ENCODE measurements at regions not wholly inside any gene's neighbourhood (a gene's known extent, or its start where the extent isn't known, plus 50 kb on each side); places are given as distances from the start of the nearest gene placed in this dataset.

GRCh38 chr4:13316354-13316753 is 167.8 kb downstream of the RAB28 start:
- Histone ChIP-seq H3K4me3 (ENCODE audit: low read depth, low read length) (no peak overlapping the region), H3K9ac (ENCODE audit: low read depth, low read length) (no peak overlapping the region), H3K9me3 (ENCODE audit: control insufficient read depth, insufficient read depth, low read length) (no peaks in the 10 kb centered on the region), H3K36me3 (ENCODE audit: control insufficient read depth, insufficient read depth, low read length) (no peaks in the 10 kb centered on the region), H3K4me1 (ENCODE audit: control insufficient read depth, insufficient read depth, low read length) (peaks cover 4% of the 10 kb centered on the region), H3K27me3 (ENCODE audit: control insufficient read depth, insufficient read depth, low read length) (no peaks in the 10 kb centered on the region)

- Histone ChIP-seq H3K4me3 (ENCODE audit: low read depth, low read length) (no peak overlapping the region), H3K27me3 (ENCODE audit: control insufficient read depth, insufficient read depth, low read length) (no peaks in the 10 kb centered on the region), H3K9ac (ENCODE audit: low read depth, low read length) (no peak overlapping the region), H3K4me1 (ENCODE audit: control insufficient read depth, insufficient read depth, low read length) (peaks cover 4% of the 10 kb centered on the region), H3K9me3 (ENCODE audit: control insufficient read depth, insufficient read depth, low read length) (no peaks in the 10 kb centered on the region), H3K36me3 (ENCODE audit: control insufficient read depth, insufficient read depth, low read length) (no peaks in the 10 kb centered on the region)
These were observed 170.3 kb downstream of the RAB28 start for GRCh38 chr4:13313856-13314255.

DNA sequence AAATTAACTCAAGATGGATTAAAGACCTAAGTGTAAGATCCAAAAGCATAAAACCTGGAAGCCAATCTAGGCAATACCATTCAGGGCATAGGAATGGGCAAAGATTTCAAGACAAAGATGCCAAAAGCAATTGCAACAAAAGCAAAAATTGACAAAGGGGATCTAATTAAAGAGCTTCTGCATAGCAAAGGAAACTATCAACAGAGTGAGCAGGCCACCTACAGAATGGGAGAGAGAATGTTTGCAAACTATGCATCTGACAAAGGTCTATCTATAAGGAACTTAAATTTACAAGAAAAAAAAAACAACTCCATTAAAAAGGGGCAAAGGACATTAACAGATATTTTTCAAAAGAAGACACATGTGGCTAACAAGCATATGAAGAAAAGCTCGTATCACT is 171.9 kb downstream of the RAB28 start:
- no peak overlapping the region for H3K9ac ChIP-seq (ENCODE audit: low read depth, low read length)
- H3K4me3 ChIP-seq (ENCODE audit: low read depth, low read length) = no peak overlapping the region
- H3K4me1 ChIP-seq (ENCODE audit: control insufficient read depth, insufficient read depth, low read length) = peaks cover 4% of the 10 kb centered on the region
- H3K27me3 ChIP-seq (ENCODE audit: control insufficient read depth, insufficient read depth, low read length) = no peaks in the 10 kb centered on the region
- H3K36me3 ChIP-seq (ENCODE audit: control insufficient read depth, insufficient read depth, low read length) = no peaks in the 10 kb centered on the region
- no peaks in the 10 kb centered on the region for H3K9me3 ChIP-seq (ENCODE audit: control insufficient read depth, insufficient read depth, low read length)

DNA sequence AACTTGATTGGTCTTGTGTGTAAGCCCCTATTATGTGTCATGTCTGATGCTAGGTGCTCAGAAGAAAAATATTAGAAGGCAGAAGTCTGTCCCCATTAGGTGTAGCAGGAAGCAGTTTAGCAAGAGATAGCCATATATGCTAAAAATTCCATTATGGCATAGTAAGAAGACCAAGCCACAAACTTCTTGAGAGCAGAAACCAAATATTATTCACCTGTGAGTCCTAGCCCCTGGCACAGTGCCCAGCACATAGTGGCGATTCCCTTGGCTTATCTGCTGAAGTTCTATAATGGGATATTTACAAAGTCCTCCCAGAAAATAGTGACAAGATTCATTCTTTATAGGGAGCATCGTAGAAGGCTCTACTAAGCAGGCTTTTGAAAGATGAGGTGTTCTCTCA is 174.4 kb downstream of the RAB28 start:
- no peaks in the 10 kb centered on the region for H3K27me3 ChIP-seq (ENCODE audit: control insufficient read depth, insufficient read depth, low read length)
- H3K4me3 ChIP-seq (ENCODE audit: low read depth, low read length) = no peak overlapping the region
- H3K9me3 ChIP-seq (ENCODE audit: control insufficient read depth, insufficient read depth, low read length) = no peaks in the 10 kb centered on the region
- H3K9ac ChIP-seq (ENCODE audit: low read depth, low read length) = no peak overlapping the region
- H3K4me1 ChIP-seq (ENCODE audit: control insufficient read depth, insufficient read depth, low read length) = peaks cover 4% of the 10 kb centered on the region
- no peaks in the 10 kb centered on the region for H3K36me3 ChIP-seq (ENCODE audit: control insufficient read depth, insufficient read depth, low read length)

DNA sequence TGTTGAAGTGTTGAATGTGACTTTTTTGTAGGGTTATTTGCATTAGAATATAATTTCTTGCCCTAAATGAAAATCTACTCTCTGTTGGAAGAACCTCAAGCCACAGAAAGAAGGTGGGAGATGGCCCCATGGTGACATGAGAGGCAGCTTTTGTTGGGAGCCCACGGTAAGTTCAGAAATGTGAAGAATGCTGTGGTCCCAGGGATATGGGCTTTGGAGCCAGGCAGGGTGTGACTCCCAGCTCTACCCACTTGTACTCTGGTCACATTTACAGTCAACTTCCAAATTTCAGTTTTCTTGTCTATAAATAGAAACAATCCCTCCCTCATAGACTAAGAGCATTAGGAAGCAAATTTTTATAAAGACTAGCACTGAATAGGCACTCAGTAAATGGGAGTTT is 177.8 kb downstream of the RAB28 start:
- Histone ChIP-seq H3K4me3 (ENCODE audit: low read depth, low read length) (no peak overlapping the region), H3K9ac (ENCODE audit: low read depth, low read length) (no peak overlapping the region), H3K27me3 (ENCODE audit: control insufficient read depth, insufficient read depth, low read length) (no peaks in the 10 kb centered on the region), H3K4me1 (ENCODE audit: control insufficient read depth, insufficient read depth, low read length) (no peaks in the 10 kb centered on the region), H3K36me3 (ENCODE audit: control insufficient read depth, insufficient read depth, low read length) (no peaks in the 10 kb centered on the region), H3K9me3 (ENCODE audit: control insufficient read depth, insufficient read depth, low read length) (no peaks in the 10 kb centered on the region)

- Histone ChIP-seq H3K4me1 (ENCODE audit: control insufficient read depth, insufficient read depth, low read length) (no peaks in the 10 kb centered on the region), H3K36me3 (ENCODE audit: control insufficient read depth, insufficient read depth, low read length) (no peaks in the 10 kb centered on the region), H3K27me3 (ENCODE audit: control insufficient read depth, insufficient read depth, low read length) (no peaks in the 10 kb centered on the region), H3K9me3 (ENCODE audit: control insufficient read depth, insufficient read depth, low read length) (no peaks in the 10 kb centered on the region), H3K4me3 (ENCODE audit: low read depth, low read length) (no peak overlapping the region), H3K9ac (ENCODE audit: low read depth, low read length) (no peak overlapping the region)
These were observed 181.3 kb downstream of the RAB28 start for GRCh38 chr4:13302876-13303275.

DNA sequence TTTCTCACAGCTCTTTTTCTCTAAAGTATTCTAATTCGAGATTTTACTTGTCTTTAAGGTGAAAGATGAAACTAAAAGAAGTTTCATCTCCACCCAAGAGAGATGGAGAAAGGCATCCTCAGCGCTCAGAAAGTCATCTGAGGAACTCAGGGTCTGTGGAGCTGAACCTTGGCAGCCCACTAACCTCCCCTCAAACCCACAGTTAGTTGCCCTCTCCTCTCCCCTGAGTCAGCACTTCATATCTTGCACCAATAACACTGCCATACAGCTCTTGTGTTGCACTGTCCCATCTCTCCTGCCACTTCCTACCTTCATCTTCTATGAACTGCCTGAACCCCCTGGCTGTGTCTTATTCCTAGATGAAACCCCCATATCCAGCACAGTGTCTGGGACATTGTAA is 184.8 kb downstream of the RAB28 start:
- Histone ChIP-seq H3K4me3 (ENCODE audit: low read depth, low read length) (no peak overlapping the region), H3K36me3 (ENCODE audit: control insufficient read depth, insufficient read depth, low read length) (no peaks in the 10 kb centered on the region), H3K4me1 (ENCODE audit: control insufficient read depth, insufficient read depth, low read length) (no peaks in the 10 kb centered on the region), H3K27me3 (ENCODE audit: control insufficient read depth, insufficient read depth, low read length) (no peaks in the 10 kb centered on the region), H3K9me3 (ENCODE audit: control insufficient read depth, insufficient read depth, low read length) (peaks cover 4% of the 10 kb centered on the region), H3K9ac (ENCODE audit: low read depth, low read length) (no peak overlapping the region)

DNA sequence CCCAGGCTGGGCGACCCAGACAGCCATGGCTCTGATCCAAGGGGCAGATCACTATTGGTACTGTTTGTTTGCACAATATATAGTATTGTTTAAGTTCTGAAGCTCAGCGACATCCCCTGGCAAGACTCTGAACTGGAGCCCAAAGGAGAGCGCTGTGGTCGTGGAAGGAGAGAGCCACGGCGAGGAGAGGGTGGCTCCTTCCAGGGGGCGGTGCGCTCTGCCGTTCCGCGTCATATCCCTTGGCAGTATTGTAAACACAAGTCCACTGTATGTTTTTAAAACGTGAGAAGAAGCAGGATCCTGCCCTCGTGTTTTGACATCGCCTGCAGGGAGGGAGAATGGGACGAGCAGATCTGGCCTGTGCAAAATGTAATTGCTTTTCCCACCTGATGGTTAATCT is 185.5 kb downstream of the RAB28 start:
- H3K4me3 ChIP-seq (ENCODE audit: low read depth, low read length) = no peak overlapping the region

DNA sequence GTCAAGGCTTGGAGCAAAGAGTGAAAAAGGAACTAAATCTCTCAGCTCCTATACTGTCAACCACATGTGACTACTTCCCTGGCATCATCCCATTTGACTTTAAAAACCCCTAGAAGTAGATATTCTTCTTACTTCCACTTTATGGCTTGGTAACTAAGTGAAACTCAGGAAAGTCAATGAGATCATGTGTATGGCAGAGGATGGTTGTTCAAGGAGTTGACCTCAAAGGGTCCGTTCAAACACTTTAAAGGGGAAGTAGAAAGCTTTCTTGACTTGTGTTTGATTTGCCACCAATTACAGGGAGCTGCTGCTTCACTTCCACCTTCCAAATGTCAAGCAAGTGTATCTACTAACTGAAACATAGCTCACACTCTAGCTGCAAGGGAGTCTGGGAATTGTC is 187.2 kb downstream of the RAB28 start:
- H3K36me3 ChIP-seq (ENCODE audit: control insufficient read depth, insufficient read depth, low read length) = no peaks in the 10 kb centered on the region
- H3K4me3 ChIP-seq (ENCODE audit: low read depth, low read length) = no peak overlapping the region
- H3K9me3 ChIP-seq (ENCODE audit: control insufficient read depth, insufficient read depth, low read length) = peaks cover 4% of the 10 kb centered on the region
- H3K4me1 ChIP-seq (ENCODE audit: control insufficient read depth, insufficient read depth, low read length) = no peaks in the 10 kb centered on the region
- H3K27me3 ChIP-seq (ENCODE audit: control insufficient read depth, insufficient read depth, low read length) = no peaks in the 10 kb centered on the region
- no peak overlapping the region for H3K9ac ChIP-seq (ENCODE audit: low read depth, low read length)

More for the DNA sequence above, 185.5 kb downstream of the RAB28 start:
- Histone ChIP-seq H3K4me1 (ENCODE audit: control insufficient read depth, insufficient read depth, low read length) (no peaks in the 10 kb centered on the region), H3K27me3 (ENCODE audit: control insufficient read depth, insufficient read depth, low read length) (no peaks in the 10 kb centered on the region), H3K9ac (ENCODE audit: low read depth, low read length) (no peak overlapping the region), H3K9me3 (ENCODE audit: control insufficient read depth, insufficient read depth, low read length) (peaks cover 4% of the 10 kb centered on the region), H3K36me3 (ENCODE audit: control insufficient read depth, insufficient read depth, low read length) (no peaks in the 10 kb centered on the region)

GRCh38 chr4:13294961-13295605 is 189.1 kb downstream of the RAB28 start:
- Histone ChIP-seq H3K9me3 (ENCODE audit: control insufficient read depth, insufficient read depth, low read length) (peaks cover 4% of the 10 kb centered on the region), H3K27me3 (ENCODE audit: control insufficient read depth, insufficient read depth, low read length) (no peaks in the 10 kb centered on the region), H3K9ac (ENCODE audit: low read depth, low read length) (no peak overlapping the region), H3K36me3 (ENCODE audit: control insufficient read depth, insufficient read depth, low read length) (no peaks in the 10 kb centered on the region), H3K4me3 (ENCODE audit: low read depth, low read length) (no peak overlapping the region), H3K4me1 (ENCODE audit: control insufficient read depth, insufficient read depth, low read length) (no peaks in the 10 kb centered on the region)

- H3K9ac ChIP-seq (ENCODE audit: low read depth, low read length) = no peak overlapping the region
- no peaks in the 10 kb centered on the region for H3K36me3 ChIP-seq (ENCODE audit: control insufficient read depth, insufficient read depth, low read length)
- H3K4me3 ChIP-seq (ENCODE audit: low read depth, low read length) = no peak overlapping the region
- peaks cover 2% of the 10 kb centered on the region for H3K9me3 ChIP-seq (ENCODE audit: control insufficient read depth, insufficient read depth, low read length)
- no peaks in the 10 kb centered on the region for H3K4me1 ChIP-seq (ENCODE audit: control insufficient read depth, insufficient read depth, low read length)
- H3K27me3 ChIP-seq (ENCODE audit: control insufficient read depth, insufficient read depth, low read length) = no peaks in the 10 kb centered on the region
These were observed 191.8 kb downstream of the RAB28 start for GRCh38 chr4:13292372-13292771.

DNA sequence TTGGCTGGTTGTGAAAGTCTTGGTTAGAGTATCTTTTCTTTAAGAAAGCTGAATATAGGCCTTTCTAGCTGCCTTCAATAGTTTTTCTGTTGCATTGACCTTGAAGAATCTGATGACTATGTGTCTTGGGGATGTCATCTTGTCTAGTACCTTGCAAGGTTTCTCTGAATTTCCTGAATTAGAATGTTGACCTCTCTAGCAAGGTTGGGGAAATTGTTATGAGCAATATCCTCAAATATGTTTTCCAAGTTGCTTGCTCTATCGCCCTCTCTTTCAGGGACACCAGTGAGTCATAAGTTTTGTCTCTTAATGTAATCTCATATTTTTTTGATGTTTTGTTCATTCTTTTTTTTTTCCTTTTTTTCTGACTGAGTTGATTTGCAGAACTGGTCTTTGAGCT is 194.7 kb downstream of the RAB28 start:
- Histone ChIP-seq H3K36me3 (ENCODE audit: control insufficient read depth, insufficient read depth, low read length) (no peaks in the 10 kb centered on the region), H3K9me3 (ENCODE audit: control insufficient read depth, insufficient read depth, low read length) (no peaks in the 10 kb centered on the region), H3K9ac (ENCODE audit: low read depth, low read length) (no peak overlapping the region), H3K4me1 (ENCODE audit: control insufficient read depth, insufficient read depth, low read length) (no peaks in the 10 kb centered on the region), H3K27me3 (ENCODE audit: control insufficient read depth, insufficient read depth, low read length) (no peaks in the 10 kb centered on the region), H3K4me3 (ENCODE audit: low read depth, low read length) (no peak overlapping the region)

All from iPS-15b (cell line).